SK-N-SH (cell line): ENCODE measurements at regions not wholly inside any gene's neighbourhood (a gene's known extent, or its start where the extent isn't known, plus 50 kb on each side); places are given as distances from the start of the nearest gene placed in this dataset.

ENCODE experiments used
- CTCF ChIA-PET: fragments of 300-600, 350-600 bp; formaldehyde crosslinking; extraction: SDS; loops from one replicate; lab custom pipeline; 2021; lab: Yijun Ruan, JAX
- POLR2A ChIA-PET: fragments of 350-600 bp; sonication (Branson Sonifier 250); formaldehyde crosslinking; extraction: SDS; loops from one replicate; lab custom pipeline; 2020; ENCODE audit warnings: antibody characterized with exemption, inconsistent platforms; lab: Yijun Ruan, JAX
- DNase-seq: peaks from one replicate; pipeline ENCODE4 v3.0.0; 2012
- H2AFZ ChIP-seq: fragments of 200-600 bp; sonication (generic); 2 replicates; pipeline ENCODE4 v1.8.1; 2016; ENCODE audit warnings: antibody characterized with exemption, mild to moderate bottlenecking, low read depth
- H3F3A ChIP-seq: fragments of 200-600 bp; sonication (generic); replicated peaks from 2 replicates; pipeline ENCODE3; 2016; ENCODE audit warnings: antibody characterized with exemption, mild to moderate bottlenecking; ENCODE audit not compliant: insufficient read depth
- H3K27ac ChIP-seq, 2 experiments: fragments of 200-500 bp in 1 of 2; fragments of 200-600 bp in 1 of 2; sonication (Bioruptor generic) in 1 of 2; sonication (generic), shearing (Covaris generic) in 1 of 2; 2 replicates each; pipeline versions ENCODE4 v1.5.1 to v1.6.1; 2014 to 2016; ENCODE audit warnings: low read depth in 2 of 2, inconsistent platforms in 1 of 2, low read length in 1 of 2, mild to moderate bottlenecking in 1 of 2, mixed read lengths in 1 of 2
- H3K27me3 ChIP-seq: fragments of 200-600 bp; sonication (generic), shearing (Covaris generic); 2 replicates; pipeline ENCODE4 v1.6.1; 2016; ENCODE audit warnings: mixed run types; ENCODE audit not compliant: insufficient read depth
- H3K36me3 ChIP-seq, 2 experiments: fragments of 200-500 bp in 1 of 2; fragments of 200-600 bp in 1 of 2; sonication (Bioruptor generic) in 1 of 2; sonication (generic) in 1 of 2; replicated peaks in 1 of 2; 2 replicates each; pipeline versions ENCODE3 to v1.5.1; 2014 to 2016; ENCODE audit warnings: low read length in 1 of 2, mild to moderate bottlenecking in 1 of 2; ENCODE audit not compliant: insufficient read depth in 2 of 2, control insufficient read depth in 1 of 2
- H3K4me1 ChIP-seq, 2 experiments: fragments of 200-500 bp in 1 of 2; fragments of 200-600 bp in 1 of 2; sonication (Bioruptor generic) in 1 of 2; sonication (generic), shearing (Covaris generic) in 1 of 2; 2 replicates each; pipeline versions ENCODE4 v1.5.1 to v1.6.1; 2014 to 2016; ENCODE audit warnings: low read depth in 1 of 2, low read length in 1 of 2, mixed run types in 1 of 2; ENCODE audit not compliant: insufficient read depth in 2 of 2, control insufficient read depth in 1 of 2
- H3K4me2 ChIP-seq: fragments of 200-600 bp; sonication (generic), shearing (Covaris generic); 2 replicates; pipeline ENCODE4 v1.6.1; 2017; ENCODE audit warnings: mixed run types
- H3K4me3 ChIP-seq, 2 experiments: fragments of 200-500 bp in 1 of 2; fragments of 200-600 bp in 1 of 2; sonication (Bioruptor generic) in 1 of 2; sonication (generic), shearing (Covaris generic) in 1 of 2; 2 replicates each; pipeline versions ENCODE4 v1.5.1 to v1.8.1; 2014 to 2016; ENCODE audit warnings: low read depth in 2 of 2, inconsistent platforms in 1 of 2, low read length in 1 of 2, mild to moderate bottlenecking in 1 of 2, mixed read lengths in 1 of 2, moderate library complexity in 1 of 2
- H3K79me2 ChIP-seq: fragments of 200-600 bp; sonication (generic); 2 replicates; pipeline ENCODE4 v1.8.1; 2017; ENCODE audit warnings: mild to moderate bottlenecking; ENCODE audit not compliant: insufficient read depth
- H3K9ac ChIP-seq: fragments of 200-600 bp; sonication (generic); 2 replicates; pipeline ENCODE4 v1.6.1; 2017; ENCODE audit warnings: mixed run types
- H3K9me2 ChIP-seq: fragments of 200-600 bp; sonication (generic); 2 replicates; pipeline ENCODE4 v1.6.1; 2017; ENCODE audit warnings: mixed run types
- H3K9me3 ChIP-seq: fragments of 200-600 bp; sonication (generic); 2 replicates; pipeline ENCODE4 v1.6.1; 2017; ENCODE audit warnings: mixed run types, mild to moderate bottlenecking, moderate library complexity
- H4K20me1 ChIP-seq: fragments of 200-600 bp; sonication (generic); 2 replicates; pipeline ENCODE4 v1.6.1; 2017; ENCODE audit warnings: mild to moderate bottlenecking, mixed run types; ENCODE audit not compliant: insufficient read depth
- ELF1 ChIP-seq: IDR thresholded peaks from 2 replicates; pipeline ENCODE4 v1.4.0; 2012
- EP300 ChIP-seq, 2 experiments: IDR thresholded peaks; 2 replicates each; pipeline versions ENCODE4 v1.4.0 to v1.6.1; 2012; ENCODE audit warnings: borderline replicate concordance in 1 of 2, low read depth in 1 of 2, low read length in 1 of 2
- EZH2phosphoT487 ChIP-seq: fragments of 200-600 bp; sonication (generic); IDR thresholded peaks from 2 replicates; pipeline ENCODE4 v1.6.1; 2017; ENCODE audit warnings: low read depth, mixed run types, mild to moderate bottlenecking, antibody characterized with exemption, moderate library complexity, borderline replicate concordance
- FOSL2 ChIP-seq: IDR thresholded peaks from 2 replicates; pipeline ENCODE4 v1.4.0; 2012; ENCODE audit warnings: low read depth, mild to moderate bottlenecking, moderate library complexity, borderline replicate concordance
- FOXM1 ChIP-seq: IDR thresholded peaks from 2 replicates; pipeline ENCODE4 v1.4.0; 2012; ENCODE audit warnings: low read depth, mild to moderate bottlenecking
- IRF3 ChIP-seq: fragments of 150-350 bp; IDR thresholded peaks from 2 replicates; pipeline ENCODE4 v1.6.1; 2016; ENCODE audit warnings: mild to moderate bottlenecking, low read depth, low read length
- MAX ChIP-seq: IDR thresholded peaks from 2 replicates; pipeline ENCODE4 v1.4.0; 2012; ENCODE audit warnings: low read depth
- MEF2A ChIP-seq: IDR thresholded peaks from 2 replicates; pipeline ENCODE4 v1.4.0; 2012; ENCODE audit warnings: low read depth, borderline replicate concordance
- MXI1 ChIP-seq: IDR thresholded peaks from 2 replicates; pipeline ENCODE4 v1.6.1; 2012; ENCODE audit warnings: mild to moderate bottlenecking, low read depth, low read length, improper control_type of control experiment
- NFIC ChIP-seq: IDR thresholded peaks from 2 replicates; pipeline ENCODE4 v1.4.0; 2012; ENCODE audit warnings: borderline replicate concordance
- NRF1 ChIP-seq: IDR thresholded peaks from 2 replicates; pipeline ENCODE4 v1.6.1; 2012; ENCODE audit warnings: low read depth, mild to moderate bottlenecking, low read length
- RAD21 ChIP-seq: IDR thresholded peaks from 2 replicates; pipeline ENCODE4 v1.6.1; 2012; ENCODE audit warnings: mild to moderate bottlenecking, low read length
- RCOR1 ChIP-seq: fragments of 150-350 bp; IDR thresholded peaks from 2 replicates; pipeline ENCODE4 v1.6.1; 2017; ENCODE audit warnings: antibody characterized with exemption, low read length
- REST ChIP-seq: IDR thresholded peaks from 2 replicates; pipeline ENCODE4 v1.6.1; 2012; ENCODE audit warnings: mild to moderate bottlenecking, low read depth, low read length, moderate library complexity
- RFX5 ChIP-seq: IDR thresholded peaks from 2 replicates; pipeline ENCODE4 v1.6.1; 2012; ENCODE audit warnings: mild to moderate bottlenecking, improper control_type of control experiment, low read length
- RXRA ChIP-seq: IDR thresholded peaks from 2 replicates; pipeline ENCODE4 v1.4.0; 2012; ENCODE audit warnings: low read depth, mild to moderate bottlenecking, borderline replicate concordance
- TAF1 ChIP-seq: IDR thresholded peaks from 2 replicates; pipeline ENCODE4 v1.6.1; 2012; ENCODE audit warnings: low read depth, mild to moderate bottlenecking, low read length, moderate library complexity, borderline replicate concordance
- TEAD4 ChIP-seq: IDR thresholded peaks from 2 replicates; pipeline ENCODE4 v1.4.0; 2012; ENCODE audit warnings: mild to moderate bottlenecking, borderline replicate concordance; ENCODE audit not compliant: insufficient read depth
- USF1 ChIP-seq: IDR thresholded peaks from 2 replicates; pipeline ENCODE4 v1.4.0; 2012; ENCODE audit warnings: low read depth, borderline replicate concordance
- USF2 ChIP-seq: fragments of 150-350 bp; IDR thresholded peaks from 2 replicates; pipeline ENCODE4 v1.6.1; 2017; ENCODE audit warnings: antibody characterized with exemption, low read length, low read depth, borderline replicate concordance
- ZBTB33 ChIP-seq: IDR thresholded peaks from 2 replicates; pipeline ENCODE4 v1.4.0; 2012; ENCODE audit warnings: low read depth, borderline replicate concordance
- WGBS: methylation state at CpG from one replicate; pipeline ENCODE4 v1.1.6; 2017; ENCODE audit warnings: low lambda C conversion rate; 5-methylcytosine and 5-hydroxymethylcytosine counted together
- TF ChIP-seq, protein P1 (sequence below): fragments of 200-600 bp; sonication (generic); IDR thresholded peaks from 2 replicates; pipeline ENCODE4 v1.6.1; 2017; ENCODE audit warnings: antibody characterized with exemption, mild to moderate bottlenecking, moderate library complexity

DNA sequence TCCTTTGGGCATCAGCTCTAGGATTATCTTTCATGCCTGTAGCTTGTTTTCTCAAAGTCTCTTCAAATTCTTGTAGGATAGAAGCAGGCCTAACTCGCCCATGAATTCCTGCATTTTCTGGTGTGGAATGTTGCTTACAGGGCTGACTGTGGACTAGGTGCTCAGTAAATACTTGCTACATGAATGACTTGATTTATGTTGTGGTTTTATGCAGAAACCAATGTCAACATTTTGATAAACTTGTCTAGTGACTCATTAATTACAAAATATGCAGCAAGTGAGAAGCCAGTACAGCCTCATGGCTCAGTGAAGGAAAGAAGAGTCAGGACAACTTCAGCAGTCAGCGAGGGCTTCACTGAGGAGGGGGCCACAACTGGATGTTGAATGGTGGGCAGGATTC is 110.6 kb upstream of the SIX2 start:
- no peaks in the 10 kb centered on the region for H3K9me3 ChIP-seq
- H3K4me2 ChIP-seq: peak overlapping the region; percentile 14; the same call in 1 of the 2 replicates
- POLR2A ChIA-PET: no interaction called here
- TF ChIP-seq MAX (peak; percentile 63; the same call in 1 of the 2 replicates), RCOR1 (no peak), FOSL2 (peak; percentile 89), TEAD4 (peak; percentile 76), FOXM1 (0 out of 2 replicates have a peak, but pooled peaks have one; percentile 27), EP300 (IDR thresholded peaks at IDR 0.05; ENCODE audit: borderline replicate concordance in 1 of 2, low read depth in 1 of 2, low read length in 1 of 2) (peak; percentile 20 to 79; a peak in 1 of 4 replicates), RAD21 (no peak), EZH2phosphoT487 (no peak), NRF1 (no peak), RXRA (peak; percentile 44; the same call in 1 of the 2 replicates), MXI1 (no peak), TAF1 (no peak), ZBTB33 (peak; percentile 58; the same call in 1 of the 2 replicates), USF2 (no peak), RFX5 (no peak), REST (peak; percentile 6; the same call in 1 of the 2 replicates), IRF3 (no peak), USF1 (no peak), ELF1 (no peak), NFIC (peak; percentile 78), MEF2A (no peak)
- TF ChIP-seq, protein P1, sequence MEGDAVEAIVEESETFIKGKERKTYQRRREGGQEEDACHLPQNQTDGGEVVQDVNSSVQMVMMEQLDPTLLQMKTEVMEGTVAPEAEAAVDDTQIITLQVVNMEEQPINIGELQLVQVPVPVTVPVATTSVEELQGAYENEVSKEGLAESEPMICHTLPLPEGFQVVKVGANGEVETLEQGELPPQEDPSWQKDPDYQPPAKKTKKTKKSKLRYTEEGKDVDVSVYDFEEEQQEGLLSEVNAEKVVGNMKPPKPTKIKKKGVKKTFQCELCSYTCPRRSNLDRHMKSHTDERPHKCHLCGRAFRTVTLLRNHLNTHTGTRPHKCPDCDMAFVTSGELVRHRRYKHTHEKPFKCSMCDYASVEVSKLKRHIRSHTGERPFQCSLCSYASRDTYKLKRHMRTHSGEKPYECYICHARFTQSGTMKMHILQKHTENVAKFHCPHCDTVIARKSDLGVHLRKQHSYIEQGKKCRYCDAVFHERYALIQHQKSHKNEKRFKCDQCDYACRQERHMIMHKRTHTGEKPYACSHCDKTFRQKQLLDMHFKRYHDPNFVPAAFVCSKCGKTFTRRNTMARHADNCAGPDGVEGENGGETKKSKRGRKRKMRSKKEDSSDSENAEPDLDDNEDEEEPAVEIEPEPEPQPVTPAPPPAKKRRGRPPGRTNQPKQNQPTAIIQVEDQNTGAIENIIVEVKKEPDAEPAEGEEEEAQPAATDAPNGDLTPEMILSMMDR: no peak

More for the DNA sequence above, 110.6 kb upstream of the SIX2 start:
- WGBS: 64% methylated on average over 2 of the region's 2 CpGs
- no peak overlapping the region for H2AFZ ChIP-seq
- no peak overlapping the region for H3K4me3 ChIP-seq
- peak overlapping the region in 1 of 2 experiments; percentile 60; a peak in 2 of 4 replicates for H3K27ac ChIP-seq
- no peak overlapping the region for H3K9ac ChIP-seq
- H3K9me2 ChIP-seq: no peaks in the 10 kb centered on the region
- no peaks in the 10 kb centered on the region for H3K79me2 ChIP-seq
- CTCF ChIA-PET: interaction anchor here (0.7 to 2.2 kb wide), 2 partner anchors 9 to 138 kb away, joined by 3 to 4 read pairs; no protein-coding TSS in a partner anchor
- no peak for DNase-seq
- no peaks in the 10 kb centered on the region for H3K36me3 ChIP-seq
- H3K27me3 ChIP-seq: no peaks in the 10 kb centered on the region
- no peaks in the 10 kb centered on the region for H4K20me1 ChIP-seq
- peaks cover 18 to 20% of the 10 kb centered on the region in 2 experiments; a peak in 3 of 4 replicates for H3K4me1 ChIP-seq
- H3F3A ChIP-seq: peaks cover 14% of the 10 kb centered on the region
